LoVo (cell line): ENCODE measurements at regions not wholly inside any gene's neighbourhood (a gene's known extent, or its start where the extent isn't known, plus 50 kb on each side); places are given as distances from the start of the nearest gene placed in this dataset.

Experiments
- DNase-seq: peaks from one replicate; pipeline ENCODE4 v3.0.0-alpha.2; 2016; ENCODE audit warnings: low spot score

- no peak for DNase-seq
Measured at GRCh38 chr13:73704587-73704986, 429.6 kb downstream of the KLF12 start.

DNA sequence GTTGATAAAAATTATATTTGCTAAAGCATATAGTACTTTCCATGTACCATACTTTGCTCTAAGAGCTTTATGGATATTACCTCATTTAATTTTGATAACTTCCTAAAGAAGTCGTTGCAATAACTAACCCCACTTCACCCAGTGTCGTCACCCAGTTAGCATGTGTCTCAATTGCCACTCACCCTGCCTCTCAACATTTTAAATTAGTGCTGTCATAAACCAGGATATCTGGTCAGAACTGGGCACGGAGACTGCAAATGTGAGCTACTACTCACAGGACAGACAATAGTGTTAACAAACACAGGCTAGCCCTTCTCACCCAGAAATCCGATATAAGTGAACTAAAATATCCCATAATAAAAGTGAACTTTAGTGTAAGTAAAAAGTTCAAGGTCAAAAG lies 430.6 kb downstream of the KLF12 start:
- DNase-seq, result no peak

GRCh38 chr13:73702419-73703071 lies 431.7 kb downstream of the KLF12 start:
- peak; percentile 67 for DNase-seq

DNA sequence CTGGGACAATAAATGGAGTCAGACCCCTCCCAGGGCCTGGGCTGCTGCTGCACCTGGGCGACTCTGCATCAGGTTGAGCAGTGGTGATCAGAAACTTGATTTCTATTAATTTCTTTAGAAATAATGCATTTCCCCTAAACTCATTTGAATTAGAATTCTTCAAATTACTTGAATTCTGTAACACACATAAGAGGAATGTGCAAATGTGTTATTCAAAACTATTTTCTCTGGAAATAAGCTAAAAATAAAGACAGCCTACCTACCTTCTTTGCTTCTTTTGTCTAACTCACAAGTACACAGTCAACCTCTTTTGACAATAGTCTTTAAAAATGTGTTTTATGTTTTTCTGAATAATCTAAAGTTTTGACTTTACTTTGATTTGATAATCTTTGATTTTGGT lies 433.0 kb downstream of the KLF12 start:
- no peak for DNase-seq

DNA sequence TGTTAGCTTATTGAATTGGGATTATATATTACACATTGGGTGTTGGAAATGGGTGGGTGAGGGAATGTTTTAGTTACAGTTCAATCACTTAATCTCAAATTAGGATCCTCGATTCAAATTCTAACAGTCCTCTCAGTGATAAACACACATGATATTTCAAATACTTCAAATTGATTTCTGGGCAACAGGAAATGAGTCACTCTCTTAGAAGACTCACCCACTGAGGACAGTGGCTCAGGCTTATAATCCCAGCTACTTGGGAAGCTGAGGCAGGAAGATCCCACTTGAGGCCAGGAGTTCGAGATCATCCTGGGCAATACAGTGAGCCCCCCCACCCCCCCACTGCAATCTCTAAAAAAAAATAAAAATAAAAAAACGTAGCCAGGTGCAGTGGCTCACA lies 435.3 kb downstream of the KLF12 start:
- DNase-seq, result no peak

- DNase-seq, result no peak
Measured at GRCh38 chr13:73697166-73697565, 437.0 kb downstream of the KLF12 start.

DNA sequence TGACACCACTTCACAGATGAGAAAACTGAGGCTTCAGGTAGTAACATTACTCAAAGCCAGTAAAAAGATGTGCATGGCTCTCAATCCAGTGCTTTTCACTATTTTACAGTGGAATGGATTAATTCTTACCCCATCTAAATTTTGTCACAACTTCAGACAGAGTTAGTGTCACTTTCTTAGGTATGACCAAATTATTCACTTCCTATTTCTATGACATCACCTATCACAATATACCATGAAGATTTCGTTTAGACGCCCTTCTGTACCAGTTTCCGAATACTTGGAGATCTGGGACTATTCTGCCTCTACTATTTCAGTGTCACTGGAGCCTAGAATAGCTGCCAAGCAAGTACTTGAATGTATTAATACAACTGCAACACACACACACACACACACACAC lies 437.5 kb downstream of the KLF12 start:
- no peak for DNase-seq

GRCh38 chr13:73696271-73696670 lies 437.9 kb downstream of the KLF12 start:
- no peak for DNase-seq

- DNase-seq, result no peak
Measured at GRCh38 chr13:73695325-73695724, 438.9 kb downstream of the KLF12 start.

DNA sequence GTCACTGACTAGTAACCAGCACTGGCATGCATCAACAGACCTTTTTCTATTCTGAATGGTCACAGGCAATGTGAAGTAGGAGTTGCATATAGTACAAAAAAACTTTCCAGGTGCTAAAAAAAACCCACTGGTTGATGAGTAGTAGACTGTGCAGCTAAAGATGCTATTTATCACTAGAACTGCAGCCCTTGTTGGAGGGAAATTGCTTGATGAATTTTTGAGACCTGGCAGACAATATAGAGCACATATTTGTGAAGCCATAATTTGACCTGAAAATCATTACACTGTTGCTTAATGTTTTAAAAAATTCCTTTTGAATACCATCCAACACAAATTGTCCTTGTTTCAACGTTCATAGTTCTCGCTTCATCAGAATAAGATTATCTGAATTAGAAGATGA lies 441.0 kb downstream of the KLF12 start:
- DNase-seq, result no peak

GRCh38 chr13:73691891-73692290 lies 442.3 kb downstream of the KLF12 start:
- no peak for DNase-seq

DNA sequence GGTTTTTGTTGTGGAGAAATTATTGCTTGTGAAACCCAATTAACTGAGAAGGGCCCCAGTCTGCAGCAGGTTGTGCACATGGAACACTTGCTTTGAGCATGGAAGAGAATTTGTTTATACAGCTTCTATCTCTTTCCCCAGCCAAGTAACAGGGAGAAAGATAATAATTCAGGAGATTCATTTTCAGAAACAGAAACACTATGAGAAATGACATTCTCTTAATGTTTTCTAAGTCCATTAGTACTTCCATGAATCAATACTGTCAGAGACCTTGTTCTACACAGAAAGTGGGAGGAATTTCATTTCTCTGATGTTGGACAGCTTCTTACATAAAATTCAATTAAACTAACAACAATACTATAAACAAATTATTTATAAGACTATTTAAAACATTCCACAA lies 446.3 kb downstream of the KLF12 start:
- DNase-seq, result no peak

DNA sequence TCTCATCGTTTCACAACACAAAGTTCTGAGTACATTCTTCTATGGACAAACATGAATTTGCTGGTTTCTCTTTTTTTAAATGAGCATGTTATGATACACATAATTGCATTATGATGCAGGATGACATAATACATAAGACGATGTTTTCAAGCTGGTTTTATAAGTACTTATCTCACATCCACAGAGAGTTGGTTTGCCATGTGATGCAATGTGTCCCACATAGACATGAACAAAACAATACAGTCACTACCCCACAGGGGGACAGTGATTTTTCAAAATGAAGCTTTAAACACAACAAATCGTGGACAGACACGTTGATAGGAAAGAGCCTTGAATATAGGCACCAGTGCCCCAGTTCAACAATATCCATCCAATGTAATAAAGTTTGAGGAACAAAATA lies 447.1 kb downstream of the KLF12 start:
- no peak for DNase-seq

DNA sequence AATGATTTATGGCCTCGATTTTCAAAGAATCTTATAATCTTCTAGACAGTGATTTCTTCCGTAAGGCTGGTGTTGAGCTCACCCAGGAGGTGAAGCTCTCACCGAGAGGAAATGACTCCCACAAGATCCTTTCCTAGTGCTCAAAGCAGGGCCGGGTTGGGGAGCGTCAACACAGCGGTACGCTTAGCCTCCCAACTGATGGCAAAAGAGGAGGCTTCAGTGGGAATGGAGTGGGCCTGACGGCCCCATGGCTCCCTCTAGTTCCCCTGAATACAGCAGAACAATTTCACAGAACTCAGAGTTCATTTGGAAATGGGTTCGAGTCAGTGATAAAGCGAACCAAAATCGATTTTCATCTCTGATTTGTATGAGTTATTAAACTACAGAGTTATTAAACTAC lies 449.5 kb downstream of the KLF12 start:
- DNase-seq, result no peak

DNA sequence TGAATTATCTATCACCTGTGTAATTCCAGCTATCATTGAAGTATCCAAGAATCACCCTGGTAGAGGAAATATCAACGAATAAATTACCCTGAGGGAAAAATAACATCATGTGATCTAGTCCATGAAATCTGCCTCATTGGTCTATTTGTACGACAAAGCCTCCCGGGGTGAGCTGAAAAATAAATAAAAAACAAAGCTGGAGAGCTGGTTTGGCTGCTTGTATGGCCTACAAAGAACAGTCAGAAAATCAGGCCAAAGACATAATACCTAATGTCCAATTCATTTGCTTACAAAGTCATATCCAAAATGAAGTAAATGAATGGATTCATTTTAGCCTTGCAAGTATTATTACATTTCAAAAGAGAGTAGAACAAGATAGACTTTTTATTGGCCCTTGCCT lies 449.9 kb downstream of the KLF12 start:
- DNase-seq, result no peak

DNA sequence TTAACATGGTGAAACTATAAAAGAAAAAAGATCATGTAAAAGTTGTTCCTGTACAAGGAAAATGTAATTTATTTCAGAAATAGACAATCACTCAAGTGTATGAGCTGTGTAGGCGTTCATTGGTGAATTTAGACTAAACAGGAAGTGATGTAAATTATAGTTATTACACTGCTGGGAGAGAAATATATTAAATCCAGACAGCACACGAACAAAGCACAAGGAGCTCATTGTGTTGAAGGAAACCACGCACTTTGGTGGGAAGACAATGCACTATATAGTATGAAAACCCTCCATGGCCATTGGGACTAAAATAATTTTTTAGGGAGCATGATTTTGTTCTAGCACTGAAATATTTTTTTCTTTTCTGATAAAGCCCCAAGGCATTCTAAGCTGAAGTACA lies 450.5 kb downstream of the KLF12 start:
- no peak for DNase-seq

GRCh38 chr13:73681779-73682178 lies 452.4 kb downstream of the KLF12 start:
- DNase-seq, result no peak

DNA sequence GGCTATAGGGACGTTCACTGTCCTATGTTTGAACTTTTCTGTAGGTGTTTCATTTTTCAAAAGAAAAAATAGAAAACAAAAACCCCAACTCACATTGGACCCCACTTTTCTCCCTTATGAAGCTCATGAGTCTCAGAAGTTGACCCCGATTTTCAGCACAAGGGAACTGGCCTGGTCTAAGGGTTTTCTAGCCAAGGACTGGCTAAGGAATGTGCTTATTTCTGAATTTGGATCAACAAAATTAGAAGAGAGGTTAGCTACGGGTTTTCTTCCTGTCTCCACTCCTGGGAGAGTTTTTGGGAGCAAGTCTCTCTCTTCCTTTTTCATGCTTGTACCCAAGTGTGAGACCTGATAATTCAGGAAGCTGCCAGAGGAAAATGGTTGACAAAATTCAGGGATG lies 453.2 kb downstream of the KLF12 start:
- no peak for DNase-seq

DNA sequence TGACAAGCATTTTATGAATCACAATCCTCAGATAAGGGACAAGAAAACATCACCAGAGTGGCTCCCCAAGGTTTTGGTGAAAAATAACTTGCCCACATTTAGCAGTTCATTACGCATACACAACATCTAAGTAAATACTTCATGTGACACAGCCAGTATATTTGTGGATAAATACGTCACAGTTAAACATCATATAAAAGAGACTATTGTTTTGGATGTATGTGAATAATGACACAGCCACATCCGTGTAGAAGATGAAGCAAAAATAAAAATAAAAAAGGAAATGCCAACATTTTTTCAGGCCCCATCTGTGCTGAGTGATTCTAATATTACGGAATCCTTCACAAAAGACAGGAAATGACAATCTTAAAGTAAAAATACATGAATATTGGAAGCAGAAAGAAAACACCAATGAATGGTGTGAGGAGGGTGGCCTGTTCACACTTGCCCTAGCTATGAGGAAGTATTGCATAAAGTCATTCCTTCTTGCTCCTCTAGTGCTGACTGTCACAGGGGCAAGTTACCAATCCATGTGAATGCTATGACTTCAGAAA lies 457.1 kb downstream of the KLF12 start:
- DNase-seq, result peak; percentile 66

DNA sequence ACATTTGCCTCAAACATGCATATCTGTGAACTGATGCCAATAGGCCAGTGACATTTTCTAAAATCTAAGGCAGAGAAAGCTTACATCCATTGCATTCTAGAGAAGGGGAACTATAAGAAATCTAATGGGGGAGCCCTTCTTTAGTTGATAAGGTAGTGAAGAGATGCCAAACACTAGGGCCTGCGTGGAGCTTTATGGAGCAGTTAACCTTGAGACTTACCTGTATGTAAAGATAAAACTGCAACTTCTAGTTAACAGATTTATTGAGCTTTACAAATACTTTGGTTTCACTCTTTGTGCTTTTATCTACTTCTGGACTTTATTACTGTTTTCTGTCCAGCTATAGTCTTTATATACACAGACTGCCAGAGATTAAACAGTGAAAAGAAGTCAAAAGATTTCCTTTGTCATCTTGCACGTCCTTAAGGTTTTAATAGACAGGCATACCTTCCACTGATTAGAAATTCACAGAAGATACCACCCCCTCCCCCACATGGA lies 457.6 kb downstream of the KLF12 start:
- DNase-seq, result no peak

GRCh38 chr13:73675821-73676220 lies 458.4 kb downstream of the KLF12 start:
- no peak for DNase-seq

DNA sequence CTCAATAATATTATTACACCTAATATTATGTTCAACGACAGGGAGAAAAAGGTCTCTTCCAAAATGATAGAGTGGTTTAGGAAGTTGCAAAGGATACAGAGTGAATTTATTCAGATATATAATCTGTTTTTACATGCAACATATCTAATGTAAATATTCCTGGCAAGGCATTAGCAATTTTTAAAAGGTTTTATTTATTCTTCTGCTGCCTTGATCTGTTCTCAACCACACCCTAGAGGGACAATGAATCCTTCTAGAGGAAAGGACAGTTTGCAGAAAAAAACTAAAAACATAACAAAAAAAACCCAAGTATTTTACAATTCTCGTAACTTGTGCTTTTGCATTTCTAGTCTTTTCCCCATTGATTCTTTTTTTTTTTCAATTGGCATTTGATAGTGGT lies 459.6 kb downstream of the KLF12 start:
- DNase-seq, result no peak

DNA sequence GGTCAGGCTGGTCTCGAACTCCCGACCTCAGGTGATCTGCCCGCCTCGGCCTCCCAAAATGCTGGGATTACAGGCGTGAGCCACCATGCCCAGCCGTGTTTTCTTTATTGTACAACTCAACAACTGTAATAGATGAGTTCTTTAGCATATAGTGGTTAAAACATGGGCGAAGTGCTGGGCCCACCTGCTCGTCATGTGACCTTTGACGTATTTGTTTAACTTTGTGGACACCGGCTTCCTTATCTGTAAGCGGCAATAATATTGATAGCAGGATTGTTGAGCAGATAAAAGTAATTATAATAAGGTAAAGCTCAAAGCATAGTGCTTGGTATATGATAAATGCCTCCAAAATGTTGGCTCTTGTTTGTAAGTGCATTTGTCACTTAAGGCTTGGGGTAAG lies 460.3 kb downstream of the KLF12 start:
- peak; percentile 30 for DNase-seq

- DNase-seq, result peak; percentile 74
Measured at GRCh38 chr13:73672492-73672891, 461.7 kb downstream of the KLF12 start.
